Gastrocnemius medialis (tissue), 4 donors: ENCODE measurements at regions not wholly inside any gene's neighbourhood (a gene's known extent, or its start where the extent isn't known, plus 50 kb on each side); places are given as distances from the start of the nearest gene placed in this dataset.
"Not testable (repeated sequence)": the region's sequence is repeated elsewhere in the genome, so short reads cannot be mapped to it uniquely, and the experiment has no call there.

Source experiments
- ATAC-seq, 2 donors: fragments of 150-250 bp; one replicate each; pipeline ENCODE4 v1.9.1; 2016
- DNase-seq, 2 donors: peaks; one replicate each; pipeline ENCODE4 v3.0.0-alpha.2; 2019
- H3K27ac ChIP-seq, 4 donors: fragments of 200-600 bp; sonication (generic); 1 replicate in 1 of 4; 2 replicates in 3 of 4; pipeline ENCODE4 v1.5.1; 2016 to 2018; ENCODE audit warnings: mild to moderate bottlenecking in 2 of 4, moderate library complexity in 1 of 4
- H3K27me3 ChIP-seq, 3 donors: fragments of 200-600 bp; sonication (generic) in 2 of 3; 1 replicate in 1 of 3; 2 replicates in 2 of 3; pipeline versions ENCODE4 v1.5.1 to v1.6.0; 2016 to 2019; ENCODE audit warnings: mild to moderate bottlenecking in 1 of 3, moderate library complexity in 1 of 3
- H3K36me3 ChIP-seq, 2 donors: fragments of 200-600 bp; sonication (generic) in 1 of 2; one replicate each; pipeline ENCODE4 v1.5.1; 2017 to 2018
- H3K4me1 ChIP-seq, 2 donors: fragments of 200-600 bp; sonication (generic) in 1 of 2; one replicate each; pipeline ENCODE4 v1.5.1; 2016 to 2017; ENCODE audit warnings: mild to moderate bottlenecking in 2 of 2
- H3K4me3 ChIP-seq, 4 donors: fragments of 200-600 bp; sonication (generic) in 3 of 4; 1 replicate in 1 of 4; 2 replicates in 3 of 4; pipeline ENCODE4 v1.5.1; 2016 to 2019; ENCODE audit warnings: mild to moderate bottlenecking in 2 of 4
- H3K9me3 ChIP-seq, 3 donors: fragments of 200-600 bp; sonication (generic) in 2 of 3; 1 replicate in 1 of 3; 2 replicates in 2 of 3; pipeline ENCODE4 v1.5.1; 2016 to 2019
- POLR2A ChIP-seq, 2 donors: fragments of 450-650 bp; IDR thresholded peaks; one replicate each; pipeline ENCODE4 v1.6.1; 2017; ENCODE audit warnings: antibody characterized with exemption in 2 of 2, mild to moderate bottlenecking in 2 of 2, moderate library complexity in 2 of 2
- in situ Hi-C, 4 donors: fragments of 200-750 bp; cut with MboI; loops; one replicate each; pipeline versions ENCODE4 v1.15.0 to v1.8.0; 2017; ENCODE audit warnings: low sequenced_read_pairs in 4 of 4
- intact Hi-C: fragments of 100-400 bp; cut with DNase I; formaldehyde crosslinking; loops from one replicate; pipeline ENCODE4 v1.15.1; 2023; ENCODE audit warnings: low total_unique reads
- TF ChIP-seq, protein P1 (sequence below), 5 experiments: fragments of 450-650 bp in 3 of 5; fragments of 200-600 bp in 2 of 5; sonication (generic) in 2 of 5; IDR thresholded peaks in 4 of 5; conservative IDR thresholded peaks in 1 of 5; 1 replicate in 4 of 5; 2 replicates in 1 of 5; pipeline ENCODE4 v1.5.1; 2016 to 2019; ENCODE audit warnings: antibody characterized with exemption in 5 of 5, mild to moderate bottlenecking in 3 of 5, moderate library complexity in 3 of 5

DNA sequence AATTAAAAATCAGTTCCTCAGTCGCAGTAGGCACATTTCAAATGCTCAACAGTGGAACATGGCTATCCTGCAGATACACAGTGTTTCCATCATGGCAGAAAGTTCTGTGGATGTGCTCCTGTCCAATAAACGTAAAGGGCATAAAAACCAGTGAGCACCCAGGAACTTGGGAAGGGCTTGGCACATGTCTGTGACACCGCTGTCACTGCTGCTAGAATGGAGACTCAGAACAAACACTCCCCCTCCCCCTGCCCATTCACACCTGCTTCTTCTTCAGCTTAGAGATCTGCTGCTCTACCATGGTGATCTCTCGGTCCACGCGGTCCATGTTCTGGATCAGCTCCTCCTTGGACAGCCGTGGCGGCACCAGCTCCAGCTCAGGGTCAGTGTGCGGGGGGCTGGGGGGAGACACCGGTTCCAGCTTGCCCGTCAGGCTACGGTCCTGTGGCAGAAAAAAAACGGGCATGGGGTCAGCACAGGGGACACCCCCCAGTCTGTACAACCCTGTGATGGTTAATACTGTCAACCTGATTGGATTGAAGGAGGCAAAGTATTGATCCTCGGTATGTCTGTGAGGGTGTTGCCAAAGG is 94.6 kb downstream of the NCOR2 start:
- no peak overlapping the region for H3K27ac ChIP-seq
- in situ Hi-C loops: loop anchor here in 1 of 4 donors (25.0 kb wide), 1 partner anchor 110 kb away; no protein-coding TSS in a partner anchor
- TF ChIP-seq POLR2A (IDR thresholded peaks at IDR 0.05): no peak
- peaks cover 13 to 19% of the 10 kb centered on the region in 2 donors for H3K4me1 ChIP-seq
- intact Hi-C loops: no loop called here
- peaks cover 0 to 33% of the 10 kb centered on the region in 2 donors for H3K36me3 ChIP-seq
- no peak overlapping the region for H3K4me3 ChIP-seq
- ATAC-seq (no peak), DNase-seq (no peak)
- H3K9me3 ChIP-seq: peaks cover 0 to 3% (median 0%) of the 10 kb centered on the region in 3 donors
- no peaks in the 10 kb centered on the region for H3K27me3 ChIP-seq

DNA sequence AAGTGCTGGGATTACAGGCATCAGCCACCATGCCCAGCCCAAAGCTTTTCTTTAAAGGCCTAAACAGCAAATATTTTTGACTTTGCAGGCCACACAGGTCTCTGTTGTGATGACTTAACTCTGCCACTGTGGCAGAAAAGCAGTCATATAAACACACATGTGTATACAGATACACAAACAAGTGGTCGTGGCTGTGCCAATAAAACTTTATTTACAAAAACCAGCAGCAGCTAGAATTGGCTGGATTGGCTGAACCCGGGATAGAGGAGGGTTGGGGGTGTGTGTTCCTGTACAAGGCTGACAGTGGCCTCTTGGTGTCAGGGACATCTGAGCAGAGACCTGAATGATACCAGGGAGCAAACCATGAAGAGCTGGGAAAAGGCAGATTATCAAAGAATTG is 95.6 kb downstream of the NCOR2 start:
- TF ChIP-seq, protein P1, sequence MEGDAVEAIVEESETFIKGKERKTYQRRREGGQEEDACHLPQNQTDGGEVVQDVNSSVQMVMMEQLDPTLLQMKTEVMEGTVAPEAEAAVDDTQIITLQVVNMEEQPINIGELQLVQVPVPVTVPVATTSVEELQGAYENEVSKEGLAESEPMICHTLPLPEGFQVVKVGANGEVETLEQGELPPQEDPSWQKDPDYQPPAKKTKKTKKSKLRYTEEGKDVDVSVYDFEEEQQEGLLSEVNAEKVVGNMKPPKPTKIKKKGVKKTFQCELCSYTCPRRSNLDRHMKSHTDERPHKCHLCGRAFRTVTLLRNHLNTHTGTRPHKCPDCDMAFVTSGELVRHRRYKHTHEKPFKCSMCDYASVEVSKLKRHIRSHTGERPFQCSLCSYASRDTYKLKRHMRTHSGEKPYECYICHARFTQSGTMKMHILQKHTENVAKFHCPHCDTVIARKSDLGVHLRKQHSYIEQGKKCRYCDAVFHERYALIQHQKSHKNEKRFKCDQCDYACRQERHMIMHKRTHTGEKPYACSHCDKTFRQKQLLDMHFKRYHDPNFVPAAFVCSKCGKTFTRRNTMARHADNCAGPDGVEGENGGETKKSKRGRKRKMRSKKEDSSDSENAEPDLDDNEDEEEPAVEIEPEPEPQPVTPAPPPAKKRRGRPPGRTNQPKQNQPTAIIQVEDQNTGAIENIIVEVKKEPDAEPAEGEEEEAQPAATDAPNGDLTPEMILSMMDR (IDR thresholded peaks at IDR 0.05 in 4 of 5, conservative IDR thresholded peaks at IDR 0.05 in 1 of 5): no peak
- no peak for TF ChIP-seq POLR2A (IDR thresholded peaks at IDR 0.05)
- H3K36me3 ChIP-seq: peaks cover 0 to 33% of the 10 kb centered on the region in 2 donors

DNA sequence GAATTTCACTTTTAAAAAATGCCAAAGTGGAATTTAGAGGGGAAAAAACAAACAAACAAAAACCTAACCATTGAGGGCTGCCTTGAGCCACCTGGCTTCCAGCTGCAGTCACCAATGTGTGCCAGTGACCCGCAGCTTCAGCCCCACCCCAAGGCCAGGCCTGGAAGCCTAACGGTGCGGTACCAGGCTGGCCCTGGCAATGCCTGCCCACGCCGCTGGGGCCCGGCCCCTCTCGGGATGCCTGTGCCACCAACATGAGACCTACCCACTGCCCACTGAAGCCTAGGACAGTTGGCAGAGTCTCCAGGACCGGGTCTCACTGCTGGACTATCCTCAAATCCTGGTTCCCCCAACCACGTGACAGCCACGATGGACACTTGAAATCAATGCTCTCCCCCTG is 96.6 kb downstream of the NCOR2 start:
- DNase-seq: no peak

More for the DNA sequence above, 95.6 kb downstream of the NCOR2 start:
- in situ Hi-C loops: loop anchor here in 1 of 4 donors (25.0 kb wide), 1 partner anchor 110 kb away; no protein-coding TSS in a partner anchor
- Histone ChIP-seq H3K4me1 (peaks cover 13 to 19% of the 10 kb centered on the region in 2 donors), H3K9me3 (peaks cover 0 to 3% (median 0%) of the 10 kb centered on the region in 3 donors), H3K4me3 (no peak overlapping the region), H3K27ac (no peak overlapping the region), H3K27me3 (no peaks in the 10 kb centered on the region)
- no peak for DNase-seq
- no peak for ATAC-seq
- intact Hi-C loops: no loop called here

DNA sequence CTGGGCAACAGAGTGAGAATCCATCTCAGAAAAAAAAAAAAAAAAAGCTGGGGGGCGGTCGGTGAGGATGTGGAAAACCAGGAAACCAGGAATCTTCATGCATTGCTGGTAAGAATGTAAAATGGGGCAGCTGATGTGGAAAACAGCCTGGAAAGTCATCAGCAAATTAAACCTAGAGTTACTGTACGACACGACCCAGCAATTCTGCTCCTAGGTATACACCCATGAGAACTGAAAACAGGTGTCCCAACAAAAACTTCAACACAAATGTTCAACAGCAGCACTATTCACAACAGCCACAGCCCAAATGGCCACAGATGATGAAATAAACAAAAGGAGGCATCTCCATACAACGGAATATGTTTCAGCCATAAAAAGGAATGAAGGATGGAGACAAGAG is 97.3 kb downstream of the NCOR2 start:
- no peak for TF ChIP-seq POLR2A (IDR thresholded peaks at IDR 0.05)
- TF ChIP-seq, protein P1 (IDR thresholded peaks at IDR 0.05 in 4 of 5, conservative IDR thresholded peaks at IDR 0.05 in 1 of 5): no peak
- Histone ChIP-seq H3K4me3 (no peak overlapping the region), H3K27me3 (no peaks in the 10 kb centered on the region), H3K27ac (no peak overlapping the region), H3K36me3 (peaks cover 0 to 42% of the 10 kb centered on the region in 2 donors), H3K4me1 (peaks cover 12% of the 10 kb centered on the region in 2 donors), H3K9me3 (peaks cover 0 to 3% (median 0%) of the 10 kb centered on the region in 3 donors)
- in situ Hi-C loops: loop anchor here in 1 of 4 donors (25.0 kb wide), 1 partner anchor 108 kb away; no protein-coding TSS in a partner anchor
- ATAC-seq: no peak
- DNase-seq: no peak
- intact Hi-C loops: no loop called here

More for the DNA sequence above, 96.6 kb downstream of the NCOR2 start:
- Histone ChIP-seq H3K27ac (no peak overlapping the region), H3K4me1 (peaks cover 13 to 19% of the 10 kb centered on the region in 2 donors), H3K4me3 (no peak overlapping the region), H3K27me3 (no peaks in the 10 kb centered on the region), H3K9me3 (peaks cover 0 to 3% (median 0%) of the 10 kb centered on the region in 3 donors), H3K36me3 (peaks cover 0 to 36% of the 10 kb centered on the region in 2 donors)
- no peak for ATAC-seq
- in situ Hi-C loops: loop anchor here in 1 of 4 donors (25.0 kb wide), 1 partner anchor 109 kb away; no protein-coding TSS in a partner anchor
- intact Hi-C loops: no loop called here
- TF ChIP-seq POLR2A (IDR thresholded peaks at IDR 0.05): no peak
- TF ChIP-seq, protein P1 (IDR thresholded peaks at IDR 0.05 in 4 of 5, conservative IDR thresholded peaks at IDR 0.05 in 1 of 5): no peak

DNA sequence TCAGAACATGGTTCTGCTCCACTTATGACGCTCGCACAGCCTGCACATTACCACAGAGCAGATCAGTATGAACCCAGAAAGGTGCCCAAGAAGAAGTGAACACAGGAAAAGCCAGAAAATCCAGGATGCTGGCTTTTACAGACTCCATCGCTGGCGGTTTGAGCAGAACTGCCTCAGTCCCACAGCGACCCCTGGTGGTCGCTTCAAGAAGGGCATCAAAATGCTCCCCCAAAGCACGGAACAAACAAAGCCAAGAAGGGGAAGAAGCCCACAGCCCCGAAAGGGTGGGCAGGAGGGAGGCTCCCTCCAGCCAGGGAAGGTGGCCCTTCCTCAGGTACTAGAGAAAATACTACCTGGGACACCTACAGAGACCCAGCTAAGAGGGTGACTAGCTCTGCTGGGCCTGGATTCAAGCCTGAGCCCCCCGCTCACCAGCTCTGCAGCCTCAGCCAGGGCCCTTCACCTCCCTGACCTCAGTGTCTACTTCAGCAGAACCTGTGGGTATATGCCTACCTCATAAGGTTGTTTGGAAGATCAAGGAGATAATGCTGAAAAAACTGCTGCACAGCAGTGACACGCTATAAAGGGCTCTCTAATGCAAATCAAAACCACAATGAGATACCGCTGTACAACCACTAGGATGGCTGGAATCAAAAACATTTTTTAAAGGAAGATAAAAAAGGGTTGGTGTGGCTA is 98.1 kb downstream of the NCOR2 start:
- DNase-seq (no peak), ATAC-seq (no peak)
- Histone ChIP-seq H3K27me3 (no peaks in the 10 kb centered on the region), H3K27ac (no peak overlapping the region), H3K36me3 (peaks cover 0 to 42% of the 10 kb centered on the region in 2 donors), H3K9me3 (peaks cover 0 to 3% (median 0%) of the 10 kb centered on the region in 3 donors), H3K4me3 (no peak overlapping the region), H3K4me1 (peaks cover 4% of the 10 kb centered on the region in 2 donors)
- intact Hi-C loops (no loop called here), in situ Hi-C loops (loop anchor here in 1 of 4 donors (25.0 kb wide), 1 partner anchor 107 kb away; no protein-coding TSS in a partner anchor)
- TF ChIP-seq, protein P1 (IDR thresholded peaks at IDR 0.05 in 4 of 5, conservative IDR thresholded peaks at IDR 0.05 in 1 of 5): peak; percentile 47 to 78 (median 60)
- no peak for TF ChIP-seq POLR2A (IDR thresholded peaks at IDR 0.05)

DNA sequence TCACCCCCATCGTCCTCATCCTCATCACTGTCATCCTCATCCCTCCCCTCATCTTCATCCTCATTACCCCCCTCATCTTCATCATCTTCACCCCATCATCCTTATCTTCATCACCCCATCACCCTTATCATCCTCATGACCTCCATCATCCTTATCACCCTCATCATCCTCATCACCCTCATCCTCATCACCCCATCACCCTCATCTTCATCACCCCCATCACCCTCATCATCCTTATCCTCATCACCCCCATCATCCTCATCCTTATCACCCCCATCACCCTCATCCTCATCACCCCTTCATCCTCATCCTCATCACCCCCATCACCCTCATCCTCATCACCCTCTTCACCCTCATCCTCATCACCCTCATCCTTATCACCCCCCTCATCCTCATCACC is 99.9 kb downstream of the NCOR2 start:
- ATAC-seq, intact Hi-C loops: not testable (repeated sequence)
- peaks cover 0 to 34% of the 10 kb centered on the region in 2 donors for H3K36me3 ChIP-seq

More for the DNA sequence above, 99.9 kb downstream of the NCOR2 start:
- H3K4me3 ChIP-seq, DNase-seq, H3K4me1 ChIP-seq, H3K27me3 ChIP-seq, H3K9me3 ChIP-seq, H3K27ac ChIP-seq: not testable (repeated sequence)
- in situ Hi-C loops: loop anchor here in 1 of 4 donors (25.0 kb wide), 1 partner anchor 105 kb away; no protein-coding TSS in a partner anchor
